Epithelial cell of esophagus (primary cell): ENCODE measurements at regions not wholly inside any gene's neighbourhood (a gene's known extent, or its start where the extent isn't known, plus 50 kb on each side); places are given as distances from the start of the nearest gene placed in this dataset.

Experiments used
- DNase-seq: peaks from one replicate; pipeline ENCODE4 v3.0.0; 2010; ENCODE audit warnings: low read depth
- H3K4me3 ChIP-seq: 2 replicates; pipeline ENCODE4 v1.5.1; 2011; ENCODE audit warnings: mild to moderate bottlenecking, low read length, control low read depth
- TF ChIP-seq, protein P1 (sequence below): IDR thresholded peaks from 2 replicates; pipeline ENCODE4 v1.5.1; 2011; ENCODE audit warnings: low read depth, mild to moderate bottlenecking, low read length, control low read depth, inconsistent platforms; ENCODE audit not compliant: insufficient read depth; ENCODE audit errors: missing control alignments

DNA sequence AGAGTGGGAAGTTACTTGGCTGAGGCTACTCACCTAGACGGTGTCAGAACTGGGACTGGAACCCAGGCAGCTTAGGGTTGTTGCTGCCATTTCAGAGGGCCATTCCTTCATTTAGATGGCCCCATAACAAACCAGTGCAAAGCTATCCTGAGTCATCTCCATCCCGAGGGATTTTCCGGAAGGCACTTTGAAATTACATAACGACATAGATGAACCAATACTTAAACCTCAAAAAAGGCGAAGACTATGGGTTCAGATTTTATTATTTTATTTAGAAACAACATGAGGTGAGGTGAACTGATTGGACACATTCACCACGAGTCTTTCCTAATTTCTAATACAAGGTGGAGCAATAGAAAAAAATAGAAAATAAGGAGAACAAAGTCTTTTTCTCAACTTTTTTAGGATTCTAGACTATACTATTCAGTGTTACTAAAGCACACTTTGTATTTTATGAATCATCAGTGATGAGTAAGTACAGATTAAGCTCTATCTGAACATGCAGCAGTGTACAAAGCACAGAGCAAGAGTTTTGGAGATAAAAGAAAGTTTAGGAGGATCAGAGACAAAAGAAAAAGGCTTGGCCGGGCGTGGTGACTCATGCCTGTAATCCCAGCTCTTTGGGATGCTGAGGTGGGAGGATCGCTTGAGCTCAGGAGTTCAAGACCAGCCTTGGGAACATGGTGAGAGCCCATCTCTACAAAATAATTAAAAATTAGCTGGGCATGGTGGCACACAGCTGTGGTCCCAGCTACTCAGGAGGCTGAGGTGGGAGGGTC, 79.5 kb upstream of the SVIL start:
- TF ChIP-seq, protein P1, sequence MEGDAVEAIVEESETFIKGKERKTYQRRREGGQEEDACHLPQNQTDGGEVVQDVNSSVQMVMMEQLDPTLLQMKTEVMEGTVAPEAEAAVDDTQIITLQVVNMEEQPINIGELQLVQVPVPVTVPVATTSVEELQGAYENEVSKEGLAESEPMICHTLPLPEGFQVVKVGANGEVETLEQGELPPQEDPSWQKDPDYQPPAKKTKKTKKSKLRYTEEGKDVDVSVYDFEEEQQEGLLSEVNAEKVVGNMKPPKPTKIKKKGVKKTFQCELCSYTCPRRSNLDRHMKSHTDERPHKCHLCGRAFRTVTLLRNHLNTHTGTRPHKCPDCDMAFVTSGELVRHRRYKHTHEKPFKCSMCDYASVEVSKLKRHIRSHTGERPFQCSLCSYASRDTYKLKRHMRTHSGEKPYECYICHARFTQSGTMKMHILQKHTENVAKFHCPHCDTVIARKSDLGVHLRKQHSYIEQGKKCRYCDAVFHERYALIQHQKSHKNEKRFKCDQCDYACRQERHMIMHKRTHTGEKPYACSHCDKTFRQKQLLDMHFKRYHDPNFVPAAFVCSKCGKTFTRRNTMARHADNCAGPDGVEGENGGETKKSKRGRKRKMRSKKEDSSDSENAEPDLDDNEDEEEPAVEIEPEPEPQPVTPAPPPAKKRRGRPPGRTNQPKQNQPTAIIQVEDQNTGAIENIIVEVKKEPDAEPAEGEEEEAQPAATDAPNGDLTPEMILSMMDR, result no peak
- H3K4me3 ChIP-seq, result no peak overlapping the region
- peak; percentile 88 for DNase-seq

DNA sequence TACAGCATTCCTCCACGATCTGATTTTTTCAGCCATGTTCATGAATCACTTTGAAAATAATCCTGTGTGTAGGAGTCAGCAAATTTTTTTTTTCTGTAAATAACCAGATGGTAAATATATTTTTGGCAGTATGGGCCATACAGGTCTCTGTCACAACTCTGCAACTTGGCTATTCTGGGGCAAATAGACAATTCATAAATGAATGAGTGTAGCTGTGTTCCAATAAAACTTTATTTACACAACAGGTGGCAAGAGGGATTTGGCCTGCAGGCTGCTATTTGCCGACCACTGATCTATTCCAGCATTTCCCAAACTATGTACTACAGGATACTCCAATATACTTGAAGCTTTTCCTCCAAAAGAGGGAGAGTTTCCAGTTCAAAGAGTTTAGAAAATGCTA, 78.7 kb upstream of the SVIL start:
- no peak overlapping the region for H3K4me3 ChIP-seq
- no peak for DNase-seq
- TF ChIP-seq, protein P1, result no peak

DNA sequence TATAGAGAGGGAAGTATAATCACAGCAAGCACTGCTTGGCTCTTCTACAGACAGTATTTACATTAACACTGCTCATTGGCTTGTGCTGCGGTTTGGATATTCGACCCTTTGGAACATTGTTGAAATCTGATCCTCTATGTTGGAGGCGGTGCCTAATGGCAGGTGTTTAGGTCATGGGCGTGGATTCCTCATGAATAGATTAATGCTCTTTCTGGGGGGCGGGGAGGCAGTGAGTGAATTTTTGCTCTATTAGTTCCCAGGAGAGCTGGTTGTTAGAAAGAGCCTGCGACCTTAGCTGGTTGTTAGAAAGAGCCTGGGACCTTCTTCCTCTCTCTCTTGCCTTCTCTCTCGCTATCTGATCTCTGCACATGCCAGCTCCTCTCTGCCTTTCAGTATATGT, 77.3 kb upstream of the SVIL start:
- TF ChIP-seq, protein P1, result no peak
- H3K4me3 ChIP-seq, result no peak overlapping the region
- DNase-seq, result no peak

DNA sequence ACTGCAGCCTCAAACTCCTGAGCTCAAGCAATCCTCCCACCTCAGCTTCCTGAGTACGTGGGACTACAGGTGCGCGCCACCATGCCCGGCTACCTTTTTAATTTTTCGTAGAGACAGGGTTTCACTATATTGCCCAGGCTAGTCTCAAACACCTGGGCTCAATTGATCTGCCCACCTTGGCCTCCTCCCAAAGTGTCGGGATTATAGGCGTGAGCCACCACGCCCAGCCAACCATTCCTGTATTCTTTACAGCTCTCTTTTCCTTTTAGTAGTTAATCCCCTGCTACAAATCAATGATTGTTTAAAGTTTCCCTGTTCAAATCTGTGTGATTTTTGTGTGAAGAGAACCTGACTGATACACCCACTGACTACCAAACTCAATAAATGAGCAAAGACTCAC, 75.4 kb upstream of the SVIL start:
- H3K4me3 ChIP-seq, result no peak overlapping the region
- DNase-seq, result no peak
- TF ChIP-seq, protein P1, result no peak

DNA sequence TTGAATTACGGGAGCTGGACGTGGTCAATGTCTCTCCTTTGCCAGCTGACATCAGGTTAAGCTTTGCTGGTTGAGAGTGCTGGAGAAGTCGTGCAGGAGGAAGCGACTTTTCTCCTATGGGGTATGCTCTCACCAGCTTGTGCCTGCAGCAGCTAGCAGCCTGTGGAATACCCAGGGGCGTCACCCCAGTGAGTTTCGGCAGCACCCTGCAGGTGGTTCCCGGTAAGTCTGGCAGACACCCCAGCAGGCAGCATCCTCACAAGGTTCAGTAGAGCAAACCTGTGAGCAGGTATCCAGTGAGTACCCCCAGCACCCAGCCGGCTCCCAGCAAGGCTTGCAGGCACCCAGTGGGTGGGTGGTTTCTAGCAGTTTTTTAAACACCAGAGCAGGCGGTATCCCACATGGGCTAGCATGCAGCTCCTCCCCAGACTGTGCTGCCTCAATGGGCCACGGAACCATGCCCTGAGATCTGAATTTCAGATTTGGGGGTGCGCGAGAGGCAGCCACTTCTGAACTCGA, 74.8 kb upstream of the SVIL start:
- TF ChIP-seq, protein P1, result no peak
- DNase-seq, result no peak

DNA sequence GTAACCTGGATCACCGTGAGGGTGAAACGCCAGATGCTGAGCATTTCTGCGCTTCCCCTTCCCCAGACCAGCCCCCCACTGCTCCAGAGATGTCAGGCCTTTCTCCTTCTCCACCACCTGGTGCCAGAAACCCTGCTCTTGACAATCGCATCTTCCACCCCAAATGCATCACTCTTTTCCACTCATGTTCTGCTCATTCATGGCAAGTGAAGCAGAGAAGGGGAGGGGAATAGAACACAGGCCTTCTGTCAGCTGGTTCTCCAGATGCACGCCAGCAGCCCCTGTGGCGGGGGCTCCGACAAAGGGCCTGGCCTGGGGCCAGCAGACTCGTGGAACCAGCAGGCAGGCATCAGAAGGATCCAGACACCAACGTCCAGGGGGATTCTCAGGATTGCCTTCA, 68.5 kb upstream of the SVIL start:
- TF ChIP-seq, protein P1, result no peak
- DNase-seq, result no peak
- H3K4me3 ChIP-seq, result no peak overlapping the region

More for the DNA sequence above, 74.8 kb upstream of the SVIL start:
- no peak overlapping the region for H3K4me3 ChIP-seq
